NCI-H774 (cell line): ENCODE measurements at regions not wholly inside any gene's neighbourhood (a gene's known extent, or its start where the extent isn't known, plus 50 kb on each side); places are given as distances from the start of the nearest gene placed in this dataset.
"Not testable (repeated sequence)": the region's sequence is repeated elsewhere in the genome, so short reads cannot be mapped to it uniquely, and the experiment has no call there.

Experiments used
- DNase-seq: peaks from one replicate; lab custom pipeline; 2025; lab: John Stamatoyannopoulos, UW

- DNase-seq = no peak
These were observed 161.0 kb downstream of the SKIDA1 start for GRCh38 chr10:21364196-21365114.

- no peak for DNase-seq
These were observed 161.8 kb downstream of the SKIDA1 start for GRCh38 chr10:21363731-21364104.

GRCh38 chr10:21363092-21363730 is 162.3 kb downstream of the SKIDA1 start:
- DNase-seq = no peak

GRCh38 chr10:21359202-21359601 is 166.3 kb downstream of the SKIDA1 start:
- no peak for DNase-seq

- DNase-seq = no peak
These were observed 169.9 kb downstream of the SKIDA1 start for GRCh38 chr10:21355591-21356011.

- DNase-seq = no peak
These were observed 172.6 kb downstream of the SKIDA1 start for GRCh38 chr10:21352886-21353285.

- not testable (repeated sequence) for DNase-seq
These were observed 173.9 kb downstream of the SKIDA1 start for GRCh38 chr10:21351594-21351993.

- DNase-seq = no peak
These were observed 175.6 kb downstream of the SKIDA1 start for GRCh38 chr10:21349912-21350286.

GRCh38 chr10:21347785-21348170 is 177.7 kb downstream of the SKIDA1 start:
- no peak for DNase-seq

- no peak for DNase-seq
These were observed 178.3 kb downstream of the SKIDA1 start for GRCh38 chr10:21347043-21347784.

GRCh38 chr10:21343087-21343486 is 182.4 kb downstream of the SKIDA1 start:
- DNase-seq = no peak

- DNase-seq = not testable (repeated sequence)
These were observed 183.0 kb downstream of the SKIDA1 start for GRCh38 chr10:21342499-21342898.

GRCh38 chr10:21340331-21340730 is 185.2 kb downstream of the SKIDA1 start:
- no peak for DNase-seq

- no peak for DNase-seq
These were observed 188.2 kb downstream of the SKIDA1 start for GRCh38 chr10:21337171-21337792.

- no peak for DNase-seq
These were observed 188.9 kb downstream of the SKIDA1 start for GRCh38 chr10:21336476-21337170.

GRCh38 chr10:21334891-21335696 is 190.4 kb downstream of the SKIDA1 start:
- no peak for DNase-seq

GRCh38 chr10:21330628-21331020 is 194.9 kb downstream of the SKIDA1 start:
- DNase-seq = no peak

- peak; percentile 79 for DNase-seq
These were observed 195.4 kb downstream of the SKIDA1 start for GRCh38 chr10:21329995-21330627.

- no peak for DNase-seq
These were observed 198.0 kb downstream of the SKIDA1 start for GRCh38 chr10:21327289-21327993.
